ENCODE measurements at regions not wholly inside any gene's neighbourhood (a gene's known extent, or its start where the extent isn't known, plus 50 kb on each side); places are given as distances from the start of the nearest gene placed in this dataset.

DNA sequence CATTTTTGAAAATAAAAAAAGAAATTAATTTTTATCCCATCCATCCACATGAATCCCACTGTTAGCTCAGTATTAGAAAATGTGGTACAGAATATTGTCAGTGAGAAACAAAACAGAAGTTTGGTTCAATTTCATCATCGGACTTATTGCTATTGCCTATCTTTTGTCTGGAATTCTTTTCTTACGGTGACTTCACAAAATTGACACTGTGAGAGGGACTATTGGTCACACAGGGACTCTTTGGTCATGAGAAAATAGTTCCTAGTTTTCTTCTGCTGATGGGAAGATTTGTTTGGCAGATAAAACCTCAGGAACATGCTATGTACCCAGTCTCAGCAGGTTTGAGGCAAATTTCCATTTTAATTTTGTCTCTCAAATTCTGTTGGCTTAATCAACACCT, 186.2 kb upstream of the ELL2 start:
- peak overlapping the region; percentile 86 for H3K27ac ChIP-seq
- no peak for DNase-seq (ENCODE audit: low read depth, low spot score)

DNA sequence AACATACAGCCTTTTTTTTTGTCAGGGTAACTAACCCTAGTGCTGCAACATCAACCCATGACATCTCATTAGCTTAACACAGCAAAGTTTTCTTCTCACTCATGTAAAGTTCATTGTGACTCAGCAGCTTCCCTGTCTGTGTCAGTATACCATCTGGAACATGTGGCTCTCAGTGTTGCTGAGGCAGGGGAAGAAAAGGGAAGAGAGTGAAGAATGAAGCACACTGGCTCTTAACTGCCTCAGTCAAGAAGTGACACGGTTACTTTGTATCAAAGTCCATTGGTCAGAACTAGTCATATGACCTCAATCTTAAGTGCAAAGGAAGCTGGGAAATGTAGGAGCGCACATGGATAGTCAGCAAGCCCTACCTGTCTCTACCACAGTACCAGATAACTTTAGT, 185.0 kb upstream of the ELL2 start:
- peak; percentile 68 for DNase-seq (ENCODE audit: low read depth, low spot score)
- H3K27ac ChIP-seq, result peak overlapping the region; percentile 86

DNA sequence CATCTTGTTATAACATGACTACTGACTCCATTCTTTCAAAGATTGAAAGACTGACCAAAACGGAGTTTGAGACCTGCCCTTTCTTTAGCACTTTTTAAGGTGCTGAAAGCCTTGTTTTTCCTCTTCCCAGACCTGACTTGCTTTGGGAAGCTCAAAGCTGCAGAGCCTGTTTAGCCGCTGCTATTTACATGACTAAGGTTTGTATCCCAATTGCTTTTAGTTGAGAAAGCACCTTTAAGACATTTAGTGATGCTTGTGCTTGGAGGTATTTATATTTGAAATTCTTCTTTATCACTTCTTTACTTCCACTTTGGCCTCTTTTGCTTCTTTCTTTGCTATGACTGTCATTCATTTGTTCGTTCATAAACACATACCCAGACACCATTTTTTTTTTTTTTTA, 182.6 kb upstream of the ELL2 start:
- no peak for DNase-seq (ENCODE audit: low read depth, low spot score)
- peak overlapping the region; percentile 9 for H3K27ac ChIP-seq

DNA sequence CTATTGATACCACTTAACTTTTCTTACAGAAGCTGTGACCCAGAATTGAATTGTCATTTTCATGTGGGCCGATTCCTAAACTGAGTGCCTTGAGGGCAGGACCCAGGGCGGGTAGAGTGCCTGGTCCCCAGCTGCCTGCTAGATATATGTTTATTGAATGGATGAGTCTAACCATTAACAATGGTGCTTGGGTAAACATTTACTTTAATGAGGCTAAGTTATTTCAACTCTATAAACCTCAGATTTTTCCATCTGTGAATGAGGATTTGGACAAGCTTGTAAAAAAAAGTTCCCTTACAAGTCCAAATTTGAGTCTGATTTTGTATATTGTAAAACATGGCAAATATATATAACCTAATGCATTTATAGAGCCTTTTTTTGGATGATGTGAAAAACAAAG, 181.8 kb upstream of the ELL2 start:
- peak overlapping the region; percentile 23 for H3K27ac ChIP-seq
- DNase-seq (ENCODE audit: low read depth, low spot score), result no peak

DNA sequence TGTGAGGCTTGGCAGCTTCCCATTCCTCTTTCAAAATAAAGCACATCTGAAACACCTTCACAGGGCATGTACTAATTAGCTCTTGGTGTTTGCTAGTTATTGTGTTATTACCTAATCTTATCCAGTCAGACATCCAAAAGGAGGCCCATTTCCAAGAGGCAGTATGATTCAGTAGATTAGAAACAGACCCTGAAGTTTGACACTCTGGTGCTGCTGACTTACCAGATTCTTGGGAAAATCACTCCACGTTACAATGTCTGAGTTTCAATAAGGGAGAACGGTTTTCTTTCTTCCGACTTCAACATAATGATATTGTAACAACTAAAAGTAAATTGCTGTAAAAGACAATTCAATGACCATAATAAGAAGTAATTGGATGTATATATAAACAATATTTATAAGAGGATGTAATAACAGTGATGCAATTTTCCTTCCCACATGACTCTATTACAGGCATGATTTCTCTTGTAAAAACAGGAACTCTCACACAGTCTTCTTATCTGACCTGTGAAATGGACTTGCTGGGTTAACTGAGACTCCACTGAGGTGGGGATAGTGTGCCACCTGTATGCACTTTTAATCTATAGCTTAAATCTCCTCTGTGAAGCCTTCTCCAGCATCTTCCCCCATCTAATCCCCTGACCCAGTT, 181.3 kb upstream of the ELL2 start:
- peak overlapping the region; percentile 23 for H3K27ac ChIP-seq
- no peak for DNase-seq (ENCODE audit: low read depth, low spot score)

DNA sequence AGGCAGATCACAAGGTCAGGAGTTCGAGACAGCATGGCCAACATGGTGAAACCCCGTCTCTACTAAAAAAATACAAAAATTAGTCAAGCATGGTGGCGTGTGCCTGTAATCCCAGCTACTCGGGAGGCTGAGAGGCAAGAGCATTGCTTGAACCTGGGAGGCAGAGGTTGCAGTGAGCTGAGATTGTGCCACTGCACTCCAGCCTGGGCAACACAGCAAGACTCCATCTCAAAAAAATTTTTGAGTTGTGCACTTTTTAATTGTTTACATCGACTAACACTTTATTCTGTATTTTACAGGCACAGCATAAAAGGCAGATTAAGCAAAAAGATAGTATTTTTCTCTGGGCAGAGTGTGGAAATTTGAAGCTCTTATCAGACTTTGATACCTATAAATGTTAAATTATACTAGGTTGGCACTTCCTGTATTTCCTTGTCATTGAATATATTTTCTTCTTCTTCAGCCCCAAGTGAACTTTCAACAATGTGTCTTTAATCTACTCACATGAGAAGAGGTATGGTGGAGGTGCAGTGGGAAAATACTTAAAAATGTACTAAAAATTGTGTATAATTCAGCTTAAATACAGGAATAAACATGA, 180.6 kb upstream of the ELL2 start:
- no peak for DNase-seq (ENCODE audit: low read depth, low spot score)
- peak overlapping the region; percentile 23 for H3K27ac ChIP-seq

DNA sequence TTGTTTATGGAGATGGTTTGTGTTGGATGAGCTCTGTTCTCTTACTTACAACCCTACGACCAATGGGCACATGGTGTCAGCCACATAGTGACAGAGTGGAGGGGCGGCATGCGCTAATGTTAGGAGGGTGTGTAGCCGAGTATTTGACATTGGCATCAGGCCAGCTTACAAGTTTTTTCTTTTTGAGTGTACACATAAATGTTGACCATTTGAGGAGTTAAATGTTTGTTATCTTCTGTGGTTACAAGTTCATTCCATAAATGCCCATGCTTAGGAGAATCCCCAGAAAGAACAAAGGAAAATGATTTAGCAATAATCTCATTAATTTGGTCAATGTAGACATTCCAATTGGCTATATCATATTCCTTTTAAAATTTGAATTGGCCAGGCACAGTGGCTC, 180.1 kb upstream of the ELL2 start:
- no peak for DNase-seq (ENCODE audit: low read depth, low spot score)
- peak overlapping the region; percentile 23 for H3K27ac ChIP-seq

DNA sequence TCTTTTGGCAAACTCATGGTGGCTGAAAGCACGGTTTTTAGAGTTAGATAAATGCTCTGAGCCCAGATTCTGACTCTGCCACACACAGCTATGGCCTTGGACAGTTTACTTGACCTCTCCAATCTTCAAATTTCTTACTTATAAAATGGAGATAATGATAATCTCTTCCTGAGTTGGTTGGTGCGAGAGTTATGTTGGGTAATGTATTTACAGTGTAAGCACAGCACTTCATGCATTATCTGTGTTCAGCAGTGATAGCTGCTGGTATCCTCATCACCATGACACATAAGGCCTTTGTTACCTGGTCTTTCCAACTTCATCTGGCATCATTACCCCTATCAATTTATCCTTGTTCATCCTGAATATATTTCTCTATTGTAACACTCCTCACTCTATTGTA, 178.8 kb upstream of the ELL2 start:
- no peak for DNase-seq (ENCODE audit: low read depth, low spot score)
- no peak overlapping the region for H3K27ac ChIP-seq

DNA sequence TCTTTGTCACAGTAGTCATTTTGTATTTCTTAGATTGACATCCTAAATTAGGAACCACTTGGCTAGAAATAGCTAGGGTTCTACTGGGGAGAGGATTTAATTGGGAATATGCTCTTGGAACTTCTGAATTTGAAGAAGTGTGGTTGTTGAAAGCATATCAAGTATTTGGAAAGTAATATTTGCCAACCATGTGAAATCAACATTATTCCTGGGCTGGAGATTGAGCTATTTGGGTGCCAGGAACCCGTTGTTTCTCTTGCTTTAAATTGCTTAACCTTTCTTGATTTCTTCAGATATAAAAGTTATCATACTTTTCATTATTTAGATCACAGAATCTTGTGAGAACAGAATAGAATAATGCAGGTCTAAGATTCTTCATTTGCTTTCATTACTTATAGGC, 178.4 kb upstream of the ELL2 start:
- H3K27ac ChIP-seq, result no peak overlapping the region
- no peak for DNase-seq (ENCODE audit: low read depth, low spot score)

DNA sequence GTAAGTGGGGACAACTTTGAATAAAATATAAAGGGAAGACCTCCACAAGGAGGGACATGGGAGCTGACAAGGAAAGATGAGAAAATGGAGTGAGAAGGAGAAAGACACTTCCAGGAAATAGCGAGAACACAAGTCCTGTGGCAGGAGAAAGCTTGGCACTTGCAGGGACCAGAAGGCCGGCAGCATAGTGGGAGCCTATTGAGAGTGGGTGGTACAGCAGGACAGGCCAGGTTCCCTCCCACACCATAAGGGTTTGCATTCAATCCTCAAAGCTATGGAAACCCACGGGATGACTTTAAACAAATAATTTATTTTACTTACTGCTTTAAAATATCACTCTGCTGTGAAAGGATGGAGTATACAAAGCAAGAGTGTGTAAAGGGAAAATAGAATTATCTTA, 173.2 kb upstream of the ELL2 start:
- DNase-seq (ENCODE audit: low read depth, low spot score), result no peak

DNA sequence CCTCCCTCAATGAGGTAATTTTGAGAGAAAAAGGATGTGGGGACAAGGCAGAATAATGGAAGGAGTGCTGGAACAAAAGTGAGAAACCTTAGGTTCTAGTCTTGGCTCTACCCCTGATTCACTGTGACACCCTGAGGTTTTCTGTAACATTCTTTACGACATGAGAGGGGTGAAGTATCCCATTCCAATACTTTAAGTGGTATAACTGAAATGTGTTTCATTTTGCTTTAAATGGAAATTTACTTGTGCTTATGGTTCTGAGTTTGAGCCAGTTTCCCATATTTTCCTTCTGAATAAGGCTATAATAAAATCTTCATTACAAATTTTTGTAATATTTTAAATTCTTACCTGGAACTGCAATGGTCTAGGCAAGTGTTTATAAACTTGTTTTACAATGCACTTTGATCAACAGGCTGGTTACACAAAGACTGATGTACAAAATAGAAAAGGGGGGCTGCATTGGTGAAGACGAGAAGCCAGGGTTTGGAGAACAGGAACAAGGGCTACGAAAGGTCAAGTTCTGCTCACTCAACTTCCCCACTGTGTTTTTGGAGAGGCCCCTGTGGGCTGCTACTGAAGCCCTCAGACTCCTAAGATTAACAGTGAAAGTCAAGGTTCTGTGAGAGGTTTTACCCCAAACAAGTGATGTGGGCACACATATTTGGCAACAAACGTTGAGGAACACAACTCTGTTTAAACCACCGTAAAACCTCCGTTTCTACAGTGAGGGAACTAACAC, 171.9 kb upstream of the ELL2 start:
- H3K27ac ChIP-seq, result no peak overlapping the region
- no peak for DNase-seq (ENCODE audit: low read depth, low spot score)

More for the DNA sequence above, 173.2 kb upstream of the ELL2 start:
- H3K27ac ChIP-seq, result no peak overlapping the region

DNA sequence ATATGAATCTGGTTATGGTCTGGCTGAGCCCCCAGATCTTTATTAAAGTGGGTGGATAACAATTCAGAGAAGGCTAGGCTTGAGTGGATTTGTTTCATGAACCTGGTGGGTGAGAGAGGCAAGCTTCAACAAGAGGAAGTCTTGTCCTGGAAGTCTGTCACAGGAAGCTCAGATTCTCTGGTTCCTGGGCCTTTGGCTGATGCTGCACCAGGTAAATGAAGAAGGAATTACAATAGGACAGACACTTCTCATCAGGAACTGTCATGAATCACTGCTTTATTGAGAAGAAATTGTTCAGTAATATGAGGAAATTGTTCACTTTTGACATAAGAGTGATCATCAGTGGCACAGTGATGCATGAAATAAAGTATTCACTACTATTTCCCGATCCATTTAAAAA, 167.6 kb upstream of the ELL2 start:
- no peak for DNase-seq (ENCODE audit: low read depth, low spot score)
- H3K27ac ChIP-seq, result peak overlapping the region; percentile 40

DNA sequence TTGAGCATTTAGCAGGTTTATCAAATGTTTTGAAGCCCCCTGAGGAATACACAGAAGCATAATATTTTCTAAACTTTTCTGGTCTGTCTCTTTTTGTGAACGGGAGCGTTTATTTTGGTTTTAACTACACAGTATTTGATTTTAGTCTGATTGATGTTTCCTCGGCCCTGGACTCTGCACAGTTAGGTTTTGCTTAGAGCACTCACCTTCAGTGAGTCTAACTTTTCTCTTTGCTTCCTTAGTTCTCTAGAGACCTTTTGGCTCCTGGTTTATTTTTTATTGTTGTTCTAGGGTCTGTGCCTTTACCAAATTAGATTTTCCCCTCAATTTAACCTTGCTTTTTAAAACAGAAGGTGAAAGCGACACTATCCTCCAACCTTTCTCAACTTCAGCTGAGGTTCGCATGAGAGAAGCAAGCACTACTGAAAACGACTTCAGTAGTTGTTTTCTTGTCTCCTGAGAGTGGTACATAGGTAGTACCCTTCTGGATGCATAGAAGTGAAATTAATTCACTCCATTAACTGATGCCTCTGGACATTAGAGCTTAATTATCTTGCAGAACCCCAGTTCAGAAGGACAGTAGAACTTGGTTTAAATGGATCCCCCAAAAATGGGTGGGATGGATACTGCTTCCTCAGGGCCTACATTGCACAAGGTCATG, 166.7 kb upstream of the ELL2 start:
- no peak for DNase-seq (ENCODE audit: low read depth, low spot score)
- no peak overlapping the region for H3K27ac ChIP-seq

DNA sequence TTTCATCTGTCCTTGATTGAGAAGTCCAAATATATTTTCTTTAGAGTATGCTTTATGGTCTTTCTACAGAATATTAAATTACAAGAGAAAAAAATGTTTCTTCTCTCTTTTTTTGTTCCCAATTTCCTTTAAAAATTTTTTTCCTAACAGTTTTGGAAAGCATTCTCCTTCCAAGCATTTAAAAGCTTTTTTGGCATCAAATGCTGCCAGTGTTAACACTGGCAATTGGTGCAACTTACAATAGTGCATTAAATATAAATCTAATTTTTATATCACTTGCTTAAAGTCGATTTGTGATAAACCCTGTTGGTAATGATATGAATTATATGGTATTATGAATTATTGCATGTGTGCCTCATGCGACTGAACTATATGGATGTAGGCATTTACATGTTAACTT, 165.9 kb upstream of the ELL2 start:
- no peak for DNase-seq (ENCODE audit: low read depth, low spot score)
- H3K27ac ChIP-seq, result no peak overlapping the region

DNA sequence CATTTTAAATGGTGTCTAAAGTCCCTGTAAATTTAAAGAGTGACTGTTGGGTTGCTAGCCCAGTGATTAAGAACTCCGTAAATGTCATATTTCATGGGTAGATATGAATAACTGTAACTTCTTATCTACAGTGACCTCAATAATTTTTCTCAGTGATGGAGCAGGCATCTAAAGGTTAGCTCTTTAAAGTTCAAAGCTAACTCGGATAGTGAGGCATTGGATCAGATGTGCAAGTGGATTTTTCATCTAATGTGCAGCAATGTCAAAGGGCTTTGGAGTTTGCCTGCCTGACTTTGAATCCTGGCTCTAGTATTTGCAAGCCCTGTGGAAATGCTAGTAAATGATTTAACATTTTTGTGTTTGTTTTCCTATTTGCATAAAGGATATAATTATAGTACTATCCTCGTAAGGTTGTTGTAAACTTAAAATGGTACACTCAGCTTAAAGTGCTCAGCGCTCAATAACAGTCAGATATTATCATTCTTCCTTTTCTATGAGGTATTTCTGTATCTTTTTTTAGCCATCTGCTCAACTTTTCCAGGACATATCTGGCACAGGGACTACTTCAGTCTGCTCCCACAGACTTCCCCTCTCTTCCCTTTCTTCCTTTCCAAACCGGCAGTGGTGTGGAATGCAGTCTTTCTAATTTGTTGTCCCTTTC, 163.7 kb upstream of the ELL2 start:
- no peak for DNase-seq (ENCODE audit: low read depth, low spot score)
- peak overlapping the region; percentile 56 for H3K27ac ChIP-seq

DNA sequence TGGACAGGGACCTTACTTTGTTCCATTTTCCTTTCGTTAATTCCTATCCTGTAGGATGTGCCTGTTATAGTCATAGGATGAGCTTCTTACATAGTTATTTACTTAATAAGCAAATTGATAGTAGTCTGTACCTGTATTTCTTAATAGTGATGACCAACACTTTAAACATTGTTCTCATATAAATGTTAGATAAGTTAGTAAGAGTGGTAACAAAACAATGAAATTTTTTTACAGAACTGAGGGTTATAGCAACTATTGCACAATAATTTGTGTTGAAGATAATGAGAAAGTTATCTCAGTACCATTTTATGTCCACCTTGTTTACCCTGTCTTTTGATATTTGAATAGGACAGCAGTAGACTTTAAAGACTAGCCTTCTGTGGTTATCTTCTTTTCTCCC, 162.9 kb upstream of the ELL2 start:
- peak overlapping the region; percentile 56 for H3K27ac ChIP-seq
- DNase-seq (ENCODE audit: low read depth, low spot score), result no peak

DNA sequence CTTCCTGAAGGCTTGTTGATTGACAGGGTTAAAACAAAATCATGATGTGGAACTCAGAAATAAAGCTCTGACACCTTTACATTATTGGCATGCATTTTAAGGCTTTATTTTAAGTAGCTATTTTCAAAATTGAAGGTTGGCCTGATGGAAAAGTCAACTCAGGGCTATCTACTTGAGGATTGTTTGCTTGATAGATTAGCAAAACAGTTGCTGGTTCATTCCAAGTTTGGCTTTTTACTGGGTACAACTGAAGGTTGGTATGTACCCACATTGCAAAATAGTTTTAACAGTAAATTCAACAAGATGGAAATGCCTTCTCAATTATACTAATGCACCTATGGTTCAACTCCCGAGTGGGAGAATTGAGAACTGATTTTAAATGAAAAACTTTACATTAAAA, 161.8 kb upstream of the ELL2 start:
- no peak for DNase-seq (ENCODE audit: low read depth, low spot score)
- H3K27ac ChIP-seq, result peak overlapping the region; percentile 56

DNA sequence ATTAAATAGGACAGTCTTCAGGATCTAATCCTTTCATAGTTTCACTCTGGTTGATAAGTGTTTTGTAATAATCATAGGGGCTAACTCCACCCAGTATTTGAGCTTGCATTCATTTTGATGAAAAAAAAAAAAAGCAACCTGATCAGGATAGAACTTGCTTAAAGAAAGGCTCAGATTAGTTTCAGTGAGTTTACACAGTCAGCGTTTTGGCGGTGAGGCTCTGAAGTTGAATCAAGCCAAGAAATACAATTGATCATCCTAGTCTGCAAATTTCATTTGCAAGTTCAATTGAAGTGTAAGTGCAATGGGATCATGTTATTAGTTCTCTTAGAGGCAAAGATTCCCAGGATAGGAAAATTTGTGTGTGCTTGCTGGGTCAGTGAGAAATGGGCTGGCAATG, 159.7 kb upstream of the ELL2 start:
- H3K27ac ChIP-seq, result peak overlapping the region; percentile 31
- DNase-seq (ENCODE audit: low read depth, low spot score), result no peak

DNA sequence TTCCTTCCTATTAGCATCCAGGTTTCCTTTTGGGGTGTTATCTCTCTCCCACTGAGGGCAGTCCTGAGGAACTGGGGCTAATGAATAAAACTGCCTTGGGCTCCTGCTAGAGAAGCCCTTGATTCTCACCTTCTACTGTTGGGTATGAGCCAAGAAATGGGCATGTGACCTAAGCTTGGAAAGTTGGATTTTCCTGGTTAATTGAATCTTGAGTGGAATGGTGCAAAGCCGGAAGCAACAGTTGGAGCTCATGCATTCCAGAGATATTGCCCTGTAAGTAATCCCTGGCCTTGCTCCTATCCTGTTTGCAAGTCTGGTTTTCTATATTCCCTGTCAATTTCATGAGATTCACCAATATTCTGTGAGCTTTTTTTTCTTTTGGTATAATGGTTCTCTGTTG, 158.5 kb upstream of the ELL2 start:
- H3K27ac ChIP-seq, result no peak overlapping the region
- no peak for DNase-seq (ENCODE audit: low read depth, low spot score)

DNA sequence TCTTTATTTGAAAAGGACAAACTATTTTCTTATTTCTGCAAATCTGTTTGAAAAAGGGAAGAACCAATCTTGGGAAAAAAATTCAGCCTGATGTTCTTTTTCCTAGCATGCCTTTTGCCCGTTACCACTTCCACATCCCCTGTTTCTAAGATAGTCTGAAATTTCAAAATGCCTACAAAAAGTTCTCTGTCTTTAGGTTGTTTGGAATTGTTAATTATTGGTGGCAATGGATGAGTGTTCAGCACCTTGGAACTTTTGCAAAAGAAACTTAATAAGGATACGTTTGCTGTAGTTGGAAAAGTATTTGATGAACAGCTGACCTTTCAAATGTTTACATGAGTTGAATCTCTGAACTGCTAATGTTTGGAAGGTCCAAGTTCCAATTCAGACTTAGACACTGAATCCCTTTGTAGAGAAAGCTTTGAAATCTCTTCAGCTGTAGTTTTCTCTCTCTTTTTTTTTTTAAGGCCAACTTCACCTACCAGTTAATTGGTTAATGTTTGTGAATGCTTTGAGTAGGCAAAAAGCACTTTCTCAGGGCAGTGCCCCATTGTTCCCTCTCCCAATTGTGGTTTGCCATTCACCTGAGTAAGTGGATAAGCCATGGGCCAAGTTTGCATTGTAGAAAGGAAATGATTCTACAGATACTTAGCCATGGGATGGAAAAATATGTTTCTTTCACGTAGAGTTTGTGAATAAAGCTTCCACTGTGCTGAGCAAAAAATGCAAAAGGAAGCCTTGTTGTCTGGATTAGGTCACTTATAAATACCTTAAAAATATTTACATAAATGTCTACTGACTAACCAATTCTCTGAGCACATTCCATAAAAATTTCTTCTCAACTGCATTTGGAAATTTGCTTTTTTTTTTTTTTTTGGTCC, 156.4 kb upstream of the ELL2 start:
- no peak for DNase-seq (ENCODE audit: low read depth, low spot score)
- peak overlapping the region; percentile 50 for H3K27ac ChIP-seq
